ENCODE measurements at regions not wholly inside any gene's neighbourhood (a gene's known extent, or its start where the extent isn't known, plus 50 kb on each side); places are given as distances from the start of the nearest gene placed in this dataset.

- DNase-seq, result no peak
Observed at GRCh38 chr10:8577686-8578085, 523.2 kb downstream of the GATA3 start.

- no peak for DNase-seq
Observed at GRCh38 chr10:8581521-8582225, 527.2 kb downstream of the GATA3 start.

GRCh38 chr10:8583096-8583495 is 528.6 kb downstream of the GATA3 start:
- no peak for DNase-seq

GRCh38 chr10:8584666-8585065 is 530.2 kb downstream of the GATA3 start:
- no peak for DNase-seq

- DNase-seq, result no peak
Observed at GRCh38 chr10:8586504-8586903, 532.0 kb downstream of the GATA3 start.

- DNase-seq, result no peak
Observed at GRCh38 chr10:8588135-8588534, 533.6 kb downstream of the GATA3 start.

- no peak for DNase-seq
Observed at GRCh38 chr10:8590518-8590917, 536.0 kb downstream of the GATA3 start.

GRCh38 chr10:8591640-8592039 is 537.2 kb downstream of the GATA3 start:
- no peak for DNase-seq

- no peak for DNase-seq
Observed at GRCh38 chr10:8594176-8594575, 539.7 kb downstream of the GATA3 start.

GRCh38 chr10:8594711-8595110 is 540.2 kb downstream of the GATA3 start:
- no peak for DNase-seq

GRCh38 chr10:8595140-8595539 is 540.7 kb downstream of the GATA3 start:
- no peak for DNase-seq

GRCh38 chr10:8596929-8597472 is 542.5 kb downstream of the GATA3 start:
- DNase-seq, result no peak

- DNase-seq, result no peak
Observed at GRCh38 chr10:8600192-8600591, 545.7 kb downstream of the GATA3 start.

- DNase-seq, result no peak
Observed at GRCh38 chr10:8602821-8603220, 548.3 kb downstream of the GATA3 start.

- no peak for DNase-seq
Observed at GRCh38 chr10:8614054-8614565, 559.6 kb downstream of the GATA3 start.

- DNase-seq, result no peak
Observed at GRCh38 chr10:8615118-8615517, 560.6 kb downstream of the GATA3 start.

GRCh38 chr10:8616166-8616565 is 561.7 kb downstream of the GATA3 start:
- no peak for DNase-seq

- no peak for DNase-seq
Observed at GRCh38 chr10:8617792-8618191, 563.3 kb downstream of the GATA3 start.

- no peak for DNase-seq
Observed at GRCh38 chr10:8618834-8619233, 564.3 kb downstream of the GATA3 start.

- no peak for DNase-seq
Observed at GRCh38 chr10:8628351-8628750, 573.9 kb downstream of the GATA3 start.

- DNase-seq, result no peak
Observed at GRCh38 chr10:8633909-8634308, 579.4 kb downstream of the GATA3 start.

- DNase-seq, result no peak
Observed at GRCh38 chr10:8636371-8636770, 581.9 kb downstream of the GATA3 start.

- no peak for DNase-seq
Observed at GRCh38 chr10:8637640-8638039, 583.2 kb downstream of the GATA3 start.

- no peak for DNase-seq
Observed at GRCh38 chr10:8638088-8638672, 583.7 kb downstream of the GATA3 start.
